GM23248 (cell line): ENCODE measurements at regions not wholly inside any gene's neighbourhood (a gene's known extent, or its start where the extent isn't known, plus 50 kb on each side); places are given as distances from the start of the nearest gene placed in this dataset.

Experiments used
- EZH2 ChIP-seq: fragments of 200-600 bp; sonication (generic); IDR thresholded peaks from 2 replicates; pipeline ENCODE4 v1.6.1; 2018; ENCODE audit warnings: antibody characterized with exemption, mild to moderate bottlenecking; ENCODE audit not compliant: insufficient read depth, poor library complexity, severe bottlenecking
- EZH2phosphoT487 ChIP-seq: fragments of 200-600 bp; sonication (generic); IDR thresholded peaks from 2 replicates; pipeline ENCODE4 v1.6.1; 2018; ENCODE audit warnings: antibody characterized with exemption, moderate library complexity, mild to moderate bottlenecking, low read depth; ENCODE audit not compliant: insufficient read depth

- TF ChIP-seq EZH2 (no peak), EZH2phosphoT487 (no peak)
Measured at GRCh38 chr16:50960517-50961202, 190.4 kb downstream of the SALL1 start.
